SU-DHL-6 (cell line): ENCODE measurements at regions not wholly inside any gene's neighbourhood (a gene's known extent, or its start where the extent isn't known, plus 50 kb on each side); places are given as distances from the start of the nearest gene placed in this dataset.

Experiments
- CTCF ChIP-seq: fragments of 200-600 bp; sonication (generic); IDR thresholded peaks from one replicate; pipeline ENCODE4 v1.5.1; 2017; ENCODE audit warnings: antibody characterized with exemption, mild to moderate bottlenecking, low read length, moderate library complexity; ENCODE audit not compliant: insufficient read depth, poor library complexity, severe bottlenecking
- EZH2phosphoT487 ChIP-seq: fragments of 200-600 bp; sonication (generic), shearing (Covaris generic); conservative IDR thresholded peaks from 2 replicates; pipeline ENCODE4 v1.6.1; 2018; ENCODE audit warnings: mild to moderate bottlenecking, antibody characterized with exemption, low read length, moderate library complexity, mixed read lengths

- TF ChIP-seq CTCF (no peak), EZH2phosphoT487 (no peak)
These were observed 779.4 kb upstream of the LRRN3 start for GRCh38 chr7:110311556-110311955.
